ENCODE measurements at regions not wholly inside any gene's neighbourhood (a gene's known extent, or its start where the extent isn't known, plus 50 kb on each side); places are given as distances from the start of the nearest gene placed in this dataset.

- DNase-seq (no peak), ATAC-seq (no peak)
- no peak for TF ChIP-seq CTCF (IDR thresholded peaks at IDR 0.05)
- H3K4me3 ChIP-seq, result no peak overlapping the region
- H3K9me3 ChIP-seq, result no peaks in the 10 kb centered on the region
- no peaks in the 10 kb centered on the region for H3K36me3 ChIP-seq (ENCODE audit: low read depth)
- H3K4me1 ChIP-seq (ENCODE audit: low read depth), result no peaks in the 10 kb centered on the region
- intact Hi-C loops (cut with DNase I, micrococcal nuclease), result no loop called here
Measured at GRCh38 chr18:27404855-27405254, 219.7 kb upstream of the CHST9 start.

GRCh38 chr18:27400001-27400400 is 214.9 kb upstream of the CHST9 start:
- H3K4me3 ChIP-seq, result no peak overlapping the region

GRCh38 chr18:27395752-27396151 is 210.6 kb upstream of the CHST9 start:
- no peaks in the 10 kb centered on the region for H3K36me3 ChIP-seq (ENCODE audit: low read depth)
- H3K4me1 ChIP-seq (ENCODE audit: low read depth), result no peaks in the 10 kb centered on the region
- H3K4me3 ChIP-seq, result no peak overlapping the region
- ATAC-seq, result no peak
- no peak for TF ChIP-seq CTCF (IDR thresholded peaks at IDR 0.05)
- no peaks in the 10 kb centered on the region for H3K9me3 ChIP-seq
- intact Hi-C loops (cut with DNase I, micrococcal nuclease), result no loop called here
- no peak for DNase-seq

More at GRCh38 chr18:27400001-27400400, 214.9 kb upstream of the CHST9 start:
- intact Hi-C loops (cut with DNase I, micrococcal nuclease), result no loop called here
- no peak for DNase-seq
- TF ChIP-seq CTCF (IDR thresholded peaks at IDR 0.05), result no peak
- no peaks in the 10 kb centered on the region for H3K4me1 ChIP-seq (ENCODE audit: low read depth)
- ATAC-seq, result no peak
- H3K9me3 ChIP-seq, result no peaks in the 10 kb centered on the region
- no peaks in the 10 kb centered on the region for H3K36me3 ChIP-seq (ENCODE audit: low read depth)

- ATAC-seq (no peak), DNase-seq (no peak)
- Histone ChIP-seq H3K36me3 (ENCODE audit: low read depth) (no peaks in the 10 kb centered on the region), H3K4me1 (ENCODE audit: low read depth) (no peaks in the 10 kb centered on the region), H3K4me3 (no peak overlapping the region), H3K9me3 (no peaks in the 10 kb centered on the region)
- no peak for TF ChIP-seq CTCF (IDR thresholded peaks at IDR 0.05)
- intact Hi-C loops (cut with DNase I, micrococcal nuclease), result no loop called here
Measured at GRCh38 chr18:27394687-27395086, 209.6 kb upstream of the CHST9 start.

GRCh38 chr18:27382567-27383216 is 197.6 kb upstream of the CHST9 start:
- no peaks in the 10 kb centered on the region for H3K4me1 ChIP-seq (ENCODE audit: low read depth)
- DNase-seq (no peak), ATAC-seq (no peak)
- H3K4me3 ChIP-seq, result no peak overlapping the region
- H3K9me3 ChIP-seq, result no peaks in the 10 kb centered on the region
- no peaks in the 10 kb centered on the region for H3K36me3 ChIP-seq (ENCODE audit: low read depth)
- no peak for TF ChIP-seq CTCF (IDR thresholded peaks at IDR 0.05)
- intact Hi-C loops (cut with DNase I, micrococcal nuclease), result no loop called here
